Left lobe of liver (tissue), 2 donors: ENCODE measurements at regions not wholly inside any gene's neighbourhood (a gene's known extent, or its start where the extent isn't known, plus 50 kb on each side); places are given as distances from the start of the nearest gene placed in this dataset.

Experiments
- ATAC-seq: fragments of 200-7000 bp; cut with Tn5 transposase; one replicate; pipeline ENCODE4 v1.9.1; 2020; ENCODE audit warnings: mild to moderate bottlenecking, moderate library complexity
- DNase-seq: peaks from one replicate; pipeline ENCODE4 v3.0.0-alpha.2; 2020; ENCODE audit warnings: low spot score
- donor health status: DM: no; HTN: no; CAD: no; lungs with moderate emphysema.
- donor health status: DM: no; HTN: yes; CAD: no.

DNA sequence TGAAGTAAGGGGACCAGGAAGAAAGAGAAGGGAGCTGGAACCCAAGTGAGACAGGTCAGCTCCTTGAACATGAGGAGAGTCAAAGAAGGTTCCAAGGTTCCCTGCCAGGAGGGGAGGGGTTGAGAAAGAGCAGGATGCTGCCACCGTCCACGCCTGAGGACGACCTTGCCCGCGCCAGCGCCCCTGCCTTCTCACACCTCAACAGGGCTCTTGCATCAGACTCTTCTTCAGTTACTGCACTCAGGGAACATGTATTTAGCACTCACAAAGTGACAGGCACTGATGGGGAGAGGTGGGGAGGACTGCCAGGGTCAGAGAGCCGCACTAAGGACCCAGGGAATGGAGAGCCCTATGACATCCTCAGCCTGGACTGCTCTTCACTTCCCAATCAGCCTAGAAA, 102.1 kb upstream of the NUDT4 start:
- ATAC-seq (no peak), DNase-seq (no peak)

GRCh38 chr12:93279565-93280412, 97.9 kb upstream of the NUDT4 start:
- ATAC-seq (no peak), DNase-seq (no peak)

- DNase-seq = no peak
- ATAC-seq = no peak
Observed at GRCh38 chr12:93287149-93287548, 90.6 kb upstream of the NUDT4 start.

DNA sequence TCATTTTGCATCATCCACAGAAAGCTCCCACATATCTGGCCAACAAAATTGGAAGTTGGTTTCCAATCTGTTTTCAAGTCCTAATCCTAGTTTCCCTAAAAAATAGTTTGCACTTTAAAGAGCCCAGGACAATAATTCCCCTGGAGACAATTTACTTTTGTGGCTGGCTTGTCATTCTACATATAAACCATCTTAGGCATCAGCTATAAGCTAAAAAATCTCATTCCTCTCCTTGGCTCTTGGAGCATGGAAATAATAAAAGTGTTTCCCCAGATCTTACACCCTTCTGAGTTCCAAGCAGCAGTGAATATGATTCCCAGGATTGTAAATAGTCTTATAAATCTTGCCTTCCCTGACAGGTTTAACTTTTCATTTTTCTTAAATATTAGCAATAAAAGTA, 89.1 kb upstream of the NUDT4 start:
- DNase-seq (no peak), ATAC-seq (no peak)

- no peak for DNase-seq
- no peak for ATAC-seq
Observed at GRCh38 chr12:93290391-93290790, 87.3 kb upstream of the NUDT4 start.

DNA sequence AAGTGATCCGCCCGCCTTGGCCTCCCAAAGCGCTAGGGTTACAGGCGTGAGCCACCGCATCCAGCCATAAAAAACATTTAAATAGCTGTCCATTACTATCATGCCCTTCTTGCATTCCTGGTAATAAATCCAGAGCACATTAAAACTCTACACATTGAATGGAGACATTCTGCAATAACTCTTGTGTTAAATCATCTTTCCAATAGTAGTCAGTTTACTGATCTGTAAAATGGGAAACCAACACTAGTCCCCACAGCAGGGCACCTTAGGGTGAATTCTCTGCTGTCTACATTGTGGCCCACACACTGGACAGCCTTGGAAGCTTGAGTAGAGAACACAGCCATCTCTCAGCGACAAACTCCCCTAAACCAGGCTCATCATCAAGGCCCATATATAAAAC, 85.5 kb upstream of the NUDT4 start:
- DNase-seq = no peak
- ATAC-seq = no peak

- ATAC-seq (no peak), DNase-seq (no peak)
Observed at GRCh38 chr12:93292731-93293566, 84.8 kb upstream of the NUDT4 start.

DNA sequence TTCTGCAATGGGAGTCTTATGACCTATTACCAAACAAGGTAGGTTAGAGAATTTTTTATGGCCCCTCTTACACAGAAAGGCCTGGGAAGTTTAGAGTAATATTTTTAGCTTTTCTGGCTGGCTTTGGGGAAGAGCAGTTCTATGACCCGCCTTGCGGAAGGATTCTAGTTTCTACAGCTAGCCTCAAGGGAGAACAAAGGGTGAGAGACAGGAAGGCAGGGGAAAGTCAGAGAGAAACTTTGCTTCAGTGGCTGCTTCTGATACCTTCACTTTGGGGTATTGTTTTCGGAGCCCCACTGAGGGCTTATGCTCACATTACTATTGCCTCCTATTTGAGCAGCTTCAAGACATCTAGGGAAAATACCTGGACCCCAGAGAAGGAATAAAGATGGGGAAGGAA, 80.7 kb upstream of the NUDT4 start:
- ATAC-seq = no peak

GRCh38 chr12:93297536-93297935, 80.2 kb upstream of the NUDT4 start:
- no peak for DNase-seq
- ATAC-seq = no peak

More for the DNA sequence above, 80.7 kb upstream of the NUDT4 start:
- no peak for DNase-seq

DNA sequence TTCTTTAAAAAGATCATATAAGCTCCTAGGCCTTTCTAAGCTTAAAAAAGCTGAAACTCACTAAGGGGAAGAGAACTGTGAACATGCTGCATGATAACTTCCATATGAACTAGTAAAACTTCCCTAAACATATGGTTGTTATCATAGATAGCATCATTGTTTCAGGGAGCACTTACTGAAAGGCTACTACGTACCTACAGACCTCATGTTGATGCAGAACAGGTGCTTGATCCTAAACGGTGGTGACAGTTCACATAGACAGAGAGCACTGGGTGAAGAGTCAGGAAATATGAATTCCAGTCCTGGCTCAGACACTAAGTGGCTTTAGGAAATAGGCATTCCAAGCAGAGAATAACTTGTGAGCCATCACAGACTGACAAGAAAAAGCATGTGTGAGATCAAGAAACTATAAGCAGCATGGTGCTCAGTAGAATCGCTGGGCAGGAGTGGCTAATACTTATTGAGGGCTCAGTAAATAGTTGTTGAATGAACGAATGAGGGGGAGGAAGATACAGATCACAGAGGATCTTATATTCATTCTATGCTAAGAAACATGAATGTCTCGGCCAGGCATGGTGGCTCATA, 78.4 kb upstream of the NUDT4 start:
- no peak for DNase-seq
- no peak for ATAC-seq

- ATAC-seq (no peak), DNase-seq (no peak)
Observed at GRCh38 chr12:93300611-93301021, 77.1 kb upstream of the NUDT4 start.

- ATAC-seq = no peak
Observed at GRCh38 chr12:93302331-93303229, 75.1 kb upstream of the NUDT4 start.

GRCh38 chr12:93306636-93307035, 71.1 kb upstream of the NUDT4 start:
- ATAC-seq (no peak), DNase-seq (no peak)

More at GRCh38 chr12:93302331-93303229, 75.1 kb upstream of the NUDT4 start:
- DNase-seq = no peak

DNA sequence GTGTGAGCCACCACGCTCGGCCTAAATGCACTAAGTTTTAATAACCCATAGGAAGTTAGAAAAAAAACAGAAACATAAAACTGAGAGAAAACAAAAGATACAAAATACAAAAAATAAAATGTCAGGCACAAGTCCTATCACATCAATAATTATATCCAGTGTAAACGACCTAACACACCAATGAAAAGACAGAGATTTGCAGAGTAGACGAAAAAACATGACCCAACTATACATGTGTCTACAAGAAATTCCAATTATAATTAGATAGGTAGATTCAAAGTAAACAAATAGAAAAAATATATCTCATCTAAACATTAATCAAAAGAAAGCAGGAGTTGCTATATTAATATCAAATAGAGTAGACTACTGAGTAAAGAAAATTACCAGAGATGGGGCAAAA, 69.4 kb upstream of the NUDT4 start:
- DNase-seq (no peak), ATAC-seq (no peak)

GRCh38 chr12:93311827-93312226, 65.9 kb upstream of the NUDT4 start:
- DNase-seq = no peak
- no peak for ATAC-seq

- ATAC-seq (no peak), DNase-seq (no peak)
Observed at GRCh38 chr12:93314177-93314497, 63.6 kb upstream of the NUDT4 start.

DNA sequence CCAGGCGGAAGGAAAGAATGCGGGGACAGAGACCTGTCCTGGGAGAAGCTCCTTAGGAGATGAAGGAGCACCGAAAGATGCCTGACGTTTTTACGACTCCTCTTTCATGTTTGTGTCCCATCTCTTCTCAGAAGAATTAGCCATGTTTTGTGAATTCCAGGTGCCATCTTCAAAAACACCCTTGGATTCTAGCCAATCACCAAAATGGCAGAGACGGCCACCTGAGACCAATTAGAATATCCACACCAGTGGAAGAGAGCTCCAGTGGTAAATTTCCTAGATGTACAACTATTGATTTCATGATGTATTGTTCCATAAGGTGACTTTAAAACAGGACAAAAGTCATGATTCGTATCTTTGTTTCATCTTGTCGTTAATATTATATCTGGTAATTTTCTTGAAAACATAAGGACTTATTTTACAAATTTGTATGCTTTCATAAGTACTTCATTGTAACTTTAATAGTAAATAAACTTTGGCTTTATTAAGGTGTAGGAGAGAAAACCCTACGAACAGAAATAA, 62.3 kb upstream of the NUDT4 start:
- DNase-seq = no peak
- no peak for ATAC-seq

- no peak for ATAC-seq
- DNase-seq = no peak
Observed at GRCh38 chr12:93315907-93316622, 61.7 kb upstream of the NUDT4 start.

DNA sequence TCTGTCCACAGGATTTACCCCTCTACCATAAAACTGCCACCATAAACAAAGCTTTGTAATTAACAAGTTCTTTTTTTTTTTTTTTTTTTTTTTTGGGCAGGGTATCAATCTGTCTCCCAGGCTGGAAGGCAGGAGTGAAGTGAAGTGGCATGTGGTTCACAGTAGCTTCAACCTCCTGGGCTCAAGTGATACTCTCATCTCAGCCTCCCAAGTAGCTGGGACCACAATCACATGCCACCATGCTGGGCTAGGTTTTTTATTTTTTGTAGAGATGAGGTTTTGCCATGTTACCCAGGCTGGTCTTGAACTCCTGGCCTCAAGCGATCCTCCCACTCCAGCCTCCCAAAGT, 61.1 kb upstream of the NUDT4 start:
- ATAC-seq (no peak), DNase-seq (no peak)

GRCh38 chr12:93317227-93317626, 60.5 kb upstream of the NUDT4 start:
- DNase-seq (no peak), ATAC-seq (no peak)
